Sigmoid colon (tissue), 4 donors: ENCODE measurements at regions not wholly inside any gene's neighbourhood (a gene's known extent, or its start where the extent isn't known, plus 50 kb on each side); places are given as distances from the start of the nearest gene placed in this dataset.

ENCODE experiments used
- CTCF ChIP-seq, 4 experiments: fragments of 450-650 bp in 3 of 4; fragments of 200-600 bp in 1 of 4; IDR thresholded peaks; one replicate each; pipeline ENCODE4 v1.5.1; 2016 to 2019; ENCODE audit warnings: antibody characterized with exemption in 4 of 4, mild to moderate bottlenecking in 3 of 4, moderate library complexity in 2 of 4
- EP300 ChIP-seq, 4 donors: sonication (generic); formaldehyde crosslinking; IDR thresholded peaks; one replicate each; pipeline ENCODE4 v1.6.1; 2017; ENCODE audit warnings: antibody characterized with exemption in 4 of 4

- TF ChIP-seq CTCF (IDR thresholded peaks at IDR 0.05) (no peak), EP300 (IDR thresholded peaks at IDR 0.05) (no peak)
These were observed 237.5 kb upstream of the ATP6AP2 start for GRCh38 chrX:40343319-40343718.
